GM12878 (cell line): ENCODE measurements at regions not wholly inside any gene's neighbourhood (a gene's known extent, or its start where the extent isn't known, plus 50 kb on each side); places are given as distances from the start of the nearest gene placed in this dataset.
A peak's percentile ranks its signal among the peaks of the same experiment; 100 is the strongest.

Experiments used
- ASH2L ChIP-seq: fragments of 300-600, 200-600 bp; sonication (generic); IDR thresholded peaks from 2 replicates; pipeline ENCODE4 v1.6.1; 2017; ENCODE audit warnings: low read depth, mild to moderate bottlenecking, borderline replicate concordance
- BCL11A ChIP-seq: IDR thresholded peaks from 2 replicates; pipeline ENCODE4 v1.6.1; 2011; ENCODE audit warnings: low read depth, low read length
- BCLAF1 ChIP-seq: fragments of 450-650 bp; IDR thresholded peaks from 2 replicates; pipeline ENCODE4 v1.6.1; 2017; ENCODE audit warnings: antibody characterized with exemption, mild to moderate bottlenecking, moderate library complexity
- CBX5 ChIP-seq: sonication (generic); IDR thresholded peaks from 2 replicates; pipeline ENCODE4 v1.6.1; 2016; ENCODE audit warnings: low read depth, moderate library complexity, mild to moderate bottlenecking, inconsistent platforms
- DPF2 ChIP-seq: fragments of 450-650 bp; IDR thresholded peaks from 2 replicates; pipeline ENCODE4 v1.6.1; 2017; ENCODE audit warnings: mild to moderate bottlenecking
- EED ChIP-seq: sonication (generic); IDR thresholded peaks from 2 replicates; pipeline ENCODE4 v1.6.1; 2016; ENCODE audit warnings: antibody characterized with exemption, low read depth
- HDAC6 ChIP-seq: fragments of 200-600 bp; sonication (generic); IDR thresholded peaks from one replicate; pipeline ENCODE4 v1.8.0; 2017; ENCODE audit warnings: antibody characterized with exemption; ENCODE audit not compliant: unreplicated experiment
- IRF4 ChIP-seq: IDR thresholded peaks from 2 replicates; pipeline ENCODE4 v1.6.1; 2011; ENCODE audit warnings: low read depth, low read length
- KLF5 ChIP-seq: fragments of 450-650 bp; IDR thresholded peaks from 2 replicates; pipeline ENCODE4 v1.6.1; 2014; ENCODE audit warnings: mild to moderate bottlenecking; ENCODE audit not compliant: partially characterized antibody
- NFIC ChIP-seq: IDR thresholded peaks from 2 replicates; pipeline ENCODE4 v1.6.1; 2012; ENCODE audit warnings: low read depth, mild to moderate bottlenecking, inconsistent platforms, low read length, moderate library complexity
- PKNOX1 ChIP-seq: fragments of 450-650 bp; IDR thresholded peaks from 2 replicates; pipeline ENCODE4 v1.6.1; 2016; ENCODE audit warnings: mild to moderate bottlenecking
- TCF3 ChIP-seq: IDR thresholded peaks from 2 replicates; pipeline ENCODE4 v1.6.1; 2012; ENCODE audit warnings: low read depth, mild to moderate bottlenecking, low read length, borderline replicate concordance; ENCODE audit not compliant: insufficient read depth
- USF2 ChIP-seq: IDR thresholded peaks from 2 replicates; pipeline ENCODE4 v1.6.1; 2011; ENCODE audit warnings: low read depth, low read length, improper control_type of control experiment, borderline replicate concordance
- YBX1 ChIP-seq: fragments of 450-650 bp; IDR thresholded peaks from 2 replicates; pipeline ENCODE4 v1.6.1; 2016; ENCODE audit warnings: antibody characterized with exemption
- YY1 ChIP-seq: IDR thresholded peaks from 2 replicates; pipeline ENCODE4 v1.6.1; 2011; ENCODE audit warnings: low read depth, mild to moderate bottlenecking, low read length
- ZNF24 ChIP-seq: fragments of 450-650 bp; IDR thresholded peaks from 2 replicates; pipeline ENCODE4 v1.6.1; 2017; ENCODE audit warnings: antibody characterized with exemption, mild to moderate bottlenecking
- TF ChIP-seq, protein P1 (sequence below): fragments of 450-650 bp; IDR thresholded peaks from 2 replicates; pipeline ENCODE4 v1.6.1; 2016; ENCODE audit warnings: mild to moderate bottlenecking
- TF ChIP-seq, protein P2 (sequence below): fragments of 450-650 bp; IDR thresholded peaks from 2 replicates; pipeline ENCODE4 v1.6.1; 2017; ENCODE audit warnings: mild to moderate bottlenecking
- TF ChIP-seq, protein P3 (sequence below): IDR thresholded peaks from 2 replicates; pipeline ENCODE4 v1.6.1; 2011; ENCODE audit warnings: borderline replicate concordance, low read depth, mild to moderate bottlenecking, moderate library complexity, low read length; ENCODE audit not compliant: insufficient read depth, poor library complexity, severe bottlenecking

GRCh38 chr5:173745123-173745522, 128.7 kb upstream of the BOD1 start (continued):
- TF ChIP-seq USF2 (no peak), DPF2 (no peak; the same call in 1 of the 2 replicates), YY1 (no peak), YBX1 (no peak), TCF3 (peak; percentile 98), BCLAF1 (no peak), HDAC6 (no peak), ASH2L (no peak), IRF4 (no peak), KLF5 (no peak), CBX5 (no peak), PKNOX1 (peak; percentile 42; the same call in 1 of the 2 replicates), ZNF24 (no peak), EED (peak; percentile 77), BCL11A (no peak), NFIC (peak; percentile 32; the same call in 1 of the 2 replicates)
- TF ChIP-seq, protein P1, sequence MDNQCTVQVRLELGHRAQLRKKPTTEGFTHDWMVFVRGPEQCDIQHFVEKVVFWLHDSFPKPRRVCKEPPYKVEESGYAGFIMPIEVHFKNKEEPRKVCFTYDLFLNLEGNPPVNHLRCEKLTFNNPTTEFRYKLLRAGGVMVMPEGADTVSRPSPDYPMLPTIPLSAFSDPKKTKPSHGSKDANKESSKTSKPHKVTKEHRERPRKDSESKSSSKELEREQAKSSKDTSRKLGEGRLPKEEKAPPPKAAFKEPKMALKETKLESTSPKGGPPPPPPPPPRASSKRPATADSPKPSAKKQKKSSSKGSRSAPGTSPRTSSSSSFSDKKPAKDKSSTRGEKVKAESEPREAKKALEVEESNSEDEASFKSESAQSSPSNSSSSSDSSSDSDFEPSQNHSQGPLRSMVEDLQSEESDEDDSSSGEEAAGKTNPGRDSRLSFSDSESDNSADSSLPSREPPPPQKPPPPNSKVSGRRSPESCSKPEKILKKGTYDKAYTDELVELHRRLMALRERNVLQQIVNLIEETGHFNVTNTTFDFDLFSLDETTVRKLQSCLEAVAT: no peak
- TF ChIP-seq, protein P2, sequence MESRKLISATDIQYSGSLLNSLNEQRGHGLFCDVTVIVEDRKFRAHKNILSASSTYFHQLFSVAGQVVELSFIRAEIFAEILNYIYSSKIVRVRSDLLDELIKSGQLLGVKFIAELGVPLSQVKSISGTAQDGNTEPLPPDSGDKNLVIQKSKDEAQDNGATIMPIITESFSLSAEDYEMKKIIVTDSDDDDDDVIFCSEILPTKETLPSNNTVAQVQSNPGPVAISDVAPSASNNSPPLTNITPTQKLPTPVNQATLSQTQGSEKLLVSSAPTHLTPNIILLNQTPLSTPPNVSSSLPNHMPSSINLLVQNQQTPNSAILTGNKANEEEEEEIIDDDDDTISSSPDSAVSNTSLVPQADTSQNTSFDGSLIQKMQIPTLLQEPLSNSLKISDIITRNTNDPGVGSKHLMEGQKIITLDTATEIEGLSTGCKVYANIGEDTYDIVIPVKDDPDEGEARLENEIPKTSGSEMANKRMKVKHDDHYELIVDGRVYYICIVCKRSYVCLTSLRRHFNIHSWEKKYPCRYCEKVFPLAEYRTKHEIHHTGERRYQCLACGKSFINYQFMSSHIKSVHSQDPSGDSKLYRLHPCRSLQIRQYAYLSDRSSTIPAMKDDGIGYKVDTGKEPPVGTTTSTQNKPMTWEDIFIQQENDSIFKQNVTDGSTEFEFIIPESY: no peak
- TF ChIP-seq, protein P3, sequence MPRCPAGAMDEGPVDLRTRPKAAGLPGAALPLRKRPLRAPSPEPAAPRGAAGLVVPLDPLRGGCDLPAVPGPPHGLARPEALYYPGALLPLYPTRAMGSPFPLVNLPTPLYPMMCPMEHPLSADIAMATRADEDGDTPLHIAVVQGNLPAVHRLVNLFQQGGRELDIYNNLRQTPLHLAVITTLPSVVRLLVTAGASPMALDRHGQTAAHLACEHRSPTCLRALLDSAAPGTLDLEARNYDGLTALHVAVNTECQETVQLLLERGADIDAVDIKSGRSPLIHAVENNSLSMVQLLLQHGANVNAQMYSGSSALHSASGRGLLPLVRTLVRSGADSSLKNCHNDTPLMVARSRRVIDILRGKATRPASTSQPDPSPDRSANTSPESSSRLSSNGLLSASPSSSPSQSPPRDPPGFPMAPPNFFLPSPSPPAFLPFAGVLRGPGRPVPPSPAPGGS: no peak
